GM12878 (cell line): ENCODE measurements at regions not wholly inside any gene's neighbourhood (a gene's known extent, or its start where the extent isn't known, plus 50 kb on each side); places are given as distances from the start of the nearest gene placed in this dataset.

ENCODE experiments used
- ATAC-seq: fragments of 200-7000 bp; cut with Tn5 transposase; 3 replicates; pipeline ENCODE4 v1.9.1; 2020; ENCODE audit warnings: mild to moderate bottlenecking, moderate library complexity
- BruUV-seq: library from RNA; stranded (reverse); fragments of 400-500 nt; replicated peaks from 2 replicates; lab custom pipeline; 2021; lab: Mats Ljungman, UMichigan
- CTCF ChIA-PET: fragments of 300-600 bp; sonication (Branson Sonifier 250); formaldehyde crosslinking; extraction: SDS; loops from one replicate; lab custom pipeline; 2021; ENCODE audit warnings: inconsistent platforms; lab: Yijun Ruan, JAX
- POLR2A ChIA-PET: fragments of 350-600 bp; formaldehyde crosslinking; extraction: SDS; loops from one replicate; lab custom pipeline; 2021; ENCODE audit warnings: inconsistent platforms; lab: Charles Lee
- RAD21 ChIA-PET: fragments of 300-600 bp; sonication (Branson Sonifier 250); formaldehyde crosslinking; loops from one replicate; lab custom pipeline; 2023; ENCODE audit warnings: antibody characterized with exemption; ENCODE audit not compliant: unreplicated experiment; lab: Charles Lee
- SMC1A ChIA-PET: fragments of 300-600 bp; sonication (Branson Sonifier 250); formaldehyde crosslinking; loops from one replicate; lab custom pipeline; 2023; ENCODE audit not compliant: unreplicated experiment, uncharacterized antibody; lab: Charles Lee
- DNase-seq: peaks from one replicate; pipeline ENCODE4 v3.0.0-alpha.2; 2011; ENCODE audit warnings: low read depth, low spot score
- FAIRE-seq: peaks from 3 replicates; lab custom pipeline; 2011; peaks lifted over from hg19 to GRCh38; lab: Jason Lieb, UNC
- H2AFZ ChIP-seq: 2 replicates; pipeline ENCODE4 v1.6.0; 2011; ENCODE audit warnings: low read depth, low read length, control low read depth; ENCODE audit not compliant: control insufficient read depth
- H3K27ac ChIP-seq: 2 replicates; pipeline ENCODE4 v1.5.1; 2011; ENCODE audit warnings: control low read depth; ENCODE audit not compliant: control insufficient read depth, insufficient read depth
- H3K27me3 ChIP-seq, 2 experiments: replicated peaks in 1 of 2; 2 replicates each; pipeline versions ENCODE4 v1.6.0 to v1.6.1; 2011; ENCODE audit warnings: low read length in 1 of 2; ENCODE audit not compliant: control insufficient read depth in 2 of 2, insufficient read depth in 2 of 2
- H3K36me3 ChIP-seq, 2 experiments: 2 replicates each; pipeline ENCODE4 v1.5.1; 2011; ENCODE audit warnings: low read length in 1 of 2; ENCODE audit not compliant: control insufficient read depth in 2 of 2, insufficient read depth in 2 of 2
- H3K4me1 ChIP-seq: 2 replicates; pipeline ENCODE4 v1.6.1; 2011; ENCODE audit warnings: mild to moderate bottlenecking, low read length, moderate library complexity, mixed read lengths; ENCODE audit not compliant: control insufficient read depth, insufficient read depth
- H3K4me2 ChIP-seq: 2 replicates; pipeline ENCODE4 v1.6.0; 2011; ENCODE audit warnings: control low read depth; ENCODE audit not compliant: control insufficient read depth, insufficient read depth
- H3K4me3 ChIP-seq: fragments of 200-600 bp; sonication (generic); 2 replicates; pipeline ENCODE4 v1.5.1; 2016
- H3K79me2 ChIP-seq: 2 replicates; pipeline ENCODE4 v1.6.0; 2011; ENCODE audit warnings: low read length; ENCODE audit not compliant: control insufficient read depth, insufficient read depth
- H3K9ac ChIP-seq: 2 replicates; pipeline ENCODE4 v1.8.0; 2011; ENCODE audit warnings: low read length, control low read depth, mixed read lengths; ENCODE audit not compliant: control insufficient read depth, insufficient read depth
- H3K9me3 ChIP-seq: replicated peaks from 3 replicates; pipeline ENCODE4 v1.5.1; 2011; ENCODE audit warnings: mild to moderate bottlenecking, low read length; ENCODE audit not compliant: control insufficient read depth, insufficient read depth
- H4K20me1 ChIP-seq: 2 replicates; pipeline ENCODE4 v1.6.0; 2011; ENCODE audit not compliant: control insufficient read depth, insufficient read depth
- CBX5 ChIP-seq: sonication (generic); IDR thresholded peaks from 2 replicates; pipeline ENCODE4 v1.6.1; 2016; ENCODE audit warnings: low read depth, moderate library complexity, mild to moderate bottlenecking, inconsistent platforms
- CEBPB ChIP-seq, 2 experiments: fragments of 150-350 bp in 1 of 2; IDR thresholded peaks; 2 replicates each; pipeline ENCODE4 v1.6.1; 2012 to 2014; ENCODE audit warnings: low read depth in 2 of 2, low read length in 2 of 2, borderline replicate concordance in 1 of 2, inconsistent platforms in 1 of 2
- CEBPZ ChIP-seq: fragments of 150-350 bp; IDR thresholded peaks from 2 replicates; pipeline ENCODE4 v1.6.1; 2016; ENCODE audit warnings: low read depth, low read length
- FOXM1 ChIP-seq: IDR thresholded peaks from 2 replicates; pipeline ENCODE4 v1.6.1; 2012; ENCODE audit warnings: low read depth, mild to moderate bottlenecking, inconsistent platforms, low read length, moderate library complexity
- IRF3 ChIP-seq: fragments of 450-650 bp; IDR thresholded peaks from 2 replicates; pipeline ENCODE4 v1.6.1; 2014; ENCODE audit warnings: mild to moderate bottlenecking
- LARP7 ChIP-seq: fragments of 450-650 bp; IDR thresholded peaks from 2 replicates; pipeline ENCODE4 v1.6.1; 2017; ENCODE audit warnings: mild to moderate bottlenecking
- MEF2B ChIP-seq: fragments of 450-650 bp; IDR thresholded peaks from 2 replicates; pipeline ENCODE4 v1.6.1; 2018; ENCODE audit warnings: mild to moderate bottlenecking, moderate library complexity; ENCODE audit not compliant: partially characterized antibody, poor library complexity, severe bottlenecking
- NBN ChIP-seq: fragments of 450-650 bp; IDR thresholded peaks from 2 replicates; pipeline ENCODE4 v1.6.1; 2016
- NFIC ChIP-seq: IDR thresholded peaks from 2 replicates; pipeline ENCODE4 v1.6.1; 2012; ENCODE audit warnings: low read depth, mild to moderate bottlenecking, inconsistent platforms, low read length, moderate library complexity
- POLR2AphosphoS5 ChIP-seq: IDR thresholded peaks from 2 replicates; pipeline ENCODE4 v1.6.1; 2011; ENCODE audit warnings: mild to moderate bottlenecking, low read length, inconsistent platforms
- RAD51 ChIP-seq: fragments of 450-650 bp; IDR thresholded peaks from 2 replicates; pipeline ENCODE4 v1.6.1; 2016; ENCODE audit warnings: moderate library complexity, mild to moderate bottlenecking, inconsistent platforms
- SREBF2 ChIP-seq: IDR thresholded peaks from 2 replicates; pipeline ENCODE4 v1.6.1; 2012; ENCODE audit warnings: mild to moderate bottlenecking, low read length
- SUPT20H ChIP-seq: IDR thresholded peaks from 2 replicates; pipeline ENCODE4 v1.6.1; 2011; ENCODE audit warnings: low read depth, mild to moderate bottlenecking, low read length, moderate library complexity, borderline replicate concordance; ENCODE audit not compliant: control insufficient read depth
- TCF3 ChIP-seq: IDR thresholded peaks from 2 replicates; pipeline ENCODE4 v1.6.1; 2012; ENCODE audit warnings: low read depth, mild to moderate bottlenecking, low read length, borderline replicate concordance; ENCODE audit not compliant: insufficient read depth
- ZNF384 ChIP-seq: IDR thresholded peaks from 2 replicates; pipeline ENCODE4 v1.6.1; 2012; ENCODE audit warnings: low read depth, mild to moderate bottlenecking, low read length, improper control_type of control experiment, borderline replicate concordance
- WGBS: methylation state at CpG from one replicate; pipeline ENCODE4 v1.1.6; 2016; ENCODE audit warnings: low lambda C conversion rate; ENCODE audit not compliant: insufficient replicate concordance, insufficient coverage; ENCODE audit errors: missing lambda C conversion rate; 5-methylcytosine and 5-hydroxymethylcytosine counted together
- in situ Hi-C: fragments of 300-500 bp; cut with MboI; formaldehyde crosslinking; loops from 9 replicates; pipeline ENCODE4 v1.14.3; 2018; ENCODE audit warnings: mixed read lengths
- intact Hi-C: fragments of 100-400 bp; cut with micrococcal nuclease; formaldehyde crosslinking; loops from one replicate; pipeline ENCODE4 v1.14.2; 2022; ENCODE audit not compliant: unreplicated experiment
- TF ChIP-seq, protein P1 (sequence below): fragments of 450-650 bp; formaldehyde crosslinking; IDR thresholded peaks from 2 replicates; pipeline ENCODE4 v1.5.0; 2022; ENCODE audit warnings: mild to moderate bottlenecking, missing genetic modification characterization

DNA sequence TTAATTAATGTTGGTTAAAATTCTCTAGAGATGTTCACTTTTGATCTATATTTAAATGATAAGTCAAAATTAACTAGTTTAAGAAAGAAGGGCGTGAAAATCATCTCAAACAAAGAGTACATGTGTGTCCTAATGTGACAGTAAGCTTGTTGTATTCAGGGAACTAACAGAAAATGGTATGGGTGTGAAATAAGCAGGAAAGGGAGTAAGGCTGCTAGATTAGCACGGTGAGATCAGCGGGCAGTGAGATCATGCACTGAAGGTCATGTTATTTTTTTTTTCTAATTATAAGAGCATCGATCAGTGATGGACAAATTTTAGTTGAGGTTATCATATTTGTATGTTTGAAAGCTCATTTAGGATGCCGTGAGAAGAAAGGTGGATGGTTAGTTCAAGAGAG, 430.8 kb downstream of the DIPK2A start:
- TF ChIP-seq POLR2AphosphoS5: no peak
- TF ChIP-seq SUPT20H: no peak
- TF ChIP-seq TCF3: no peak
- no peak for TF ChIP-seq LARP7
- TF ChIP-seq FOXM1: no peak
- TF ChIP-seq NFIC: no peak
- TF ChIP-seq ZNF384: no peak
- no peak for TF ChIP-seq RAD51
- no peak for TF ChIP-seq CEBPB (IDR thresholded peaks at IDR 0.05; ENCODE audit: borderline replicate concordance in 1 of 2, low read depth in 2 of 2, low read length in 2 of 2)
- TF ChIP-seq IRF3: no peak
- TF ChIP-seq, protein P1, sequence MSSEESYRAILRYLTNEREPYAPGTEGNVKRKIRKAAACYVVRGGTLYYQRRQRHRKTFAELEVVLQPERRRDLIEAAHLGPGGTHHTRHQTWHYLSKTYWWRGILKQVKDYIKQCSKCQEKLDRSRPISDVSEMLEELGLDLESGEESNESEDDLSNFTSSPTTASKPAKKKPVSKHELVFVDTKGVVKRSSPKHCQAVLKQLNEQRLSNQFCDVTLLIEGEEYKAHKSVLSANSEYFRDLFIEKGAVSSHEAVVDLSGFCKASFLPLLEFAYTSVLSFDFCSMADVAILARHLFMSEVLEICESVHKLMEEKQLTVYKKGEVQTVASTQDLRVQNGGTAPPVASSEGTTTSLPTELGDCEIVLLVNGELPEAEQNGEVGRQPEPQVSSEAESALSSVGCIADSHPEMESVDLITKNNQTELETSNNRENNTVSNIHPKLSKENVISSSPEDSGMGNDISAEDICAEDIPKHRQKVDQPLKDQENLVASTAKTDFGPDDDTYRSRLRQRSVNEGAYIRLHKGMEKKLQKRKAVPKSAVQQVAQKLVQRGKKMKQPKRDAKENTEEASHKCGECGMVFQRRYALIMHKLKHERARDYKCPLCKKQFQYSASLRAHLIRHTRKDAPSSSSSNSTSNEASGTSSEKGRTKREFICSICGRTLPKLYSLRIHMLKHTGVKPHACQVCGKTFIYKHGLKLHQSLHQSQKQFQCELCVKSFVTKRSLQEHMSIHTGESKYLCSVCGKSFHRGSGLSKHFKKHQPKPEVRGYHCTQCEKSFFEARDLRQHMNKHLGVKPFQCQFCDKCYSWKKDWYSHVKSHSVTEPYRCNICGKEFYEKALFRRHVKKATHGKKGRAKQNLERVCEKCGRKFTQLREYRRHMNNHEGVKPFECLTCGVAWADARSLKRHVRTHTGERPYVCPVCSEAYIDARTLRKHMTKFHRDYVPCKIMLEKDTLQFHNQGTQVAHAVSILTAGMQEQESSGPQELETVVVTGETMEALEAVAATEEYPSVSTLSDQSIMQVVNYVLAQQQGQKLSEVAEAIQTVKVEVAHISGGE (CRISPR knock-in tag): no peak
- no peak for TF ChIP-seq MEF2B
- no peak for TF ChIP-seq SREBF2
- no peak for TF ChIP-seq NBN
- TF ChIP-seq CEBPZ: no peak
- no peak for TF ChIP-seq CBX5
- H3K4me3 ChIP-seq: no peak overlapping the region
- no peaks in the 10 kb centered on the region; the same call in 2 of the 3 replicates for H3K9me3 ChIP-seq
- ATAC-seq (no peak), DNase-seq (no peak), FAIRE-seq (no peak)
- ChIA-PET POLR2A (no interaction called here), SMC1A (interaction anchor here (1.4 kb wide), 1 partner anchor 10 kb away, joined by 4 read pairs; no protein-coding TSS in a partner anchor), CTCF (interaction anchor here (1.2 kb wide), 1 partner anchor 19 kb away, joined by 3 read pairs; no protein-coding TSS in a partner anchor), RAD21 (no interaction called here)
- 37% methylated on average over 5 of the region's 5 CpGs for WGBS
- no peak overlapping the region for H3K4me2 ChIP-seq
- H3K79me2 ChIP-seq: no peaks in the 10 kb centered on the region
- H3K9ac ChIP-seq: no peak overlapping the region
- H3K27me3 ChIP-seq: no peaks in the 10 kb centered on the region
- no peak overlapping the region for H2AFZ ChIP-seq
- BruUV-seq: no TSS peak
- no peaks in the 10 kb centered on the region for H3K36me3 ChIP-seq
- H3K4me1 ChIP-seq: no peaks in the 10 kb centered on the region
- in situ Hi-C loops: no loop called here
- intact Hi-C loops: no loop called here
- H3K27ac ChIP-seq: no peak overlapping the region
- H4K20me1 ChIP-seq: no peaks in the 10 kb centered on the region
